Naive thymus-derived CD4-positive, alpha-beta T cell (primary cell): ENCODE measurements at regions not wholly inside any gene's neighbourhood (a gene's known extent, or its start where the extent isn't known, plus 50 kb on each side); places are given as distances from the start of the nearest gene placed in this dataset.

ENCODE experiments used
- ATAC-seq: fragments of 150-1000 bp; cut with Tn5 transposase; 2 replicates; pipeline ENCODE4 v1.10.0; 2021; ENCODE audit warnings: mild to moderate bottlenecking, moderate library complexity
- CTCF ChIA-PET: fragments of 350-600 bp; sonication (Branson Sonifier 250); formaldehyde crosslinking; loops from one replicate; lab custom pipeline; 2021; ENCODE audit warnings: antibody characterized with exemption; lab: Charles Lee
- POLR2A ChIA-PET: fragments of 350-600 bp; sonication (Branson Sonifier 250); formaldehyde crosslinking; loops from one replicate; lab custom pipeline; 2021; ENCODE audit warnings: antibody characterized with exemption, inconsistent platforms; lab: Charles Lee
- DNase-seq, 9 donors: peaks; one replicate each; pipeline versions ENCODE4 v3.0.0 to v3.0.0-alpha.2; 2020 to 2022; ENCODE audit warnings: mixed read lengths in 1 of 9
- H3K27ac ChIP-seq: one replicate; pipeline ENCODE4 v1.7.0; 2013; ENCODE audit warnings: mild to moderate bottlenecking, low read depth, low read length, moderate library complexity
- H3K27me3 ChIP-seq, 2 donors: one replicate each; pipeline ENCODE4 v1.7.0; 2013; ENCODE audit warnings: low read length in 2 of 2, mild to moderate bottlenecking in 2 of 2, moderate library complexity in 2 of 2; ENCODE audit not compliant: control insufficient read depth in 2 of 2, insufficient read depth in 2 of 2
- H3K36me3 ChIP-seq, 3 experiments: 1 replicate in 2 of 3; 2 replicates in 1 of 3; pipeline ENCODE4 v1.7.0; 2013; ENCODE audit warnings: low read length in 3 of 3, mild to moderate bottlenecking in 3 of 3, moderate library complexity in 1 of 3; ENCODE audit not compliant: insufficient read depth in 3 of 3, control insufficient read depth in 2 of 3
- H3K4me1 ChIP-seq, 2 donors: one replicate each; pipeline ENCODE4 v1.7.0; 2013; ENCODE audit warnings: low read length in 2 of 2, mild to moderate bottlenecking in 2 of 2, moderate library complexity in 1 of 2; ENCODE audit not compliant: control insufficient read depth in 2 of 2, insufficient read depth in 2 of 2
- H3K4me3 ChIP-seq: 2 replicates; pipeline ENCODE4 v1.7.0; 2013; ENCODE audit warnings: mild to moderate bottlenecking, low read length
- H3K9me3 ChIP-seq, 3 experiments: 1 replicate in 2 of 3; 2 replicates in 1 of 3; pipeline ENCODE4 v1.7.0; 2013; ENCODE audit warnings: low read length in 3 of 3; ENCODE audit not compliant: control insufficient read depth in 2 of 3
- H3K27ac Mint-ChIP-seq, 9 donors: one replicate each; pipeline ENCODE4 v1.8.0; 2020 to 2022; ENCODE audit warnings: mixed read lengths in 9 of 9, mild to moderate bottlenecking in 8 of 9, moderate library complexity in 5 of 9, inconsistent platforms in 2 of 9
- H3K27me3 Mint-ChIP-seq, 5 donors: one replicate each; pipeline ENCODE4 v1.8.0; 2021 to 2022; ENCODE audit warnings: mixed read lengths in 5 of 5, mild to moderate bottlenecking in 1 of 5
- H3K36me3 Mint-ChIP-seq, 5 donors: one replicate each; pipeline ENCODE4 v1.8.0; 2020 to 2022; ENCODE audit warnings: mixed read lengths in 5 of 5, mild to moderate bottlenecking in 3 of 5, inconsistent platforms in 1 of 5
- H3K4me1 Mint-ChIP-seq, 7 donors: one replicate each; pipeline ENCODE4 v1.8.0; 2020 to 2022; ENCODE audit warnings: mixed read lengths in 7 of 7, mild to moderate bottlenecking in 3 of 7, inconsistent platforms in 1 of 7
- H3K4me3 Mint-ChIP-seq, 10 donors: one replicate each; pipeline ENCODE4 v1.8.0; 2020 to 2022; ENCODE audit warnings: mild to moderate bottlenecking in 10 of 10, mixed read lengths in 10 of 10, moderate library complexity in 6 of 10, inconsistent platforms in 2 of 10
- H3K9me3 Mint-ChIP-seq, 11 donors: one replicate each; pipeline ENCODE4 v1.8.0; 2020 to 2022; ENCODE audit warnings: mixed read lengths in 11 of 11, mild to moderate bottlenecking in 4 of 11, inconsistent platforms in 1 of 11, moderate library complexity in 1 of 11
- intact Hi-C, 2 donors: fragments of 100-400 bp; cut with micrococcal nuclease; formaldehyde crosslinking; loops; one replicate each; pipeline ENCODE4 v1.15.1; 2023

DNA sequence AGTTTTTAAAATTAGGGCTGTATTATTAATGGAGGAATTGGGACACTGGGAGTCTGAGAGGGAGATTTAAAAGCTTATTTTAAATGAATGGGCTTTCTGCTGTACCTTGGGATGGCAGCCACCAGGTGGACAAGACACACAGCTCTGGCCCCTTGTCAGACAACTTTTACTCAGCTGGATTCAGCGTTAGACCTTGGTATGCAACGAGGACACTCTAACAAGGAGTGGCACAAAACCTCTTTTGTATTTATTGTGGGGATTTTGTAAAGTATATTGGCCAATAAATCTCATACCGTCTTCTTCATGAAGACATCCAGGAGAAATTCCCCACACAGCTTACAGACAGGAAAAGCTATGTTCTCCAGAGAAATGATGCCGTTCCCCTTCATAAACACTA lies 105.7 kb downstream of the LCA5 start:
- H3K36me3 Mint-ChIP-seq, result no peaks in the 10 kb centered on the region
- H3K4me1 ChIP-seq, result no peaks in the 10 kb centered on the region
- ATAC-seq (no peak), DNase-seq (no peak)
- no peak overlapping the region for H3K4me3 Mint-ChIP-seq
- H3K27ac Mint-ChIP-seq, result no peak overlapping the region
- H3K36me3 ChIP-seq, result no peaks in the 10 kb centered on the region
- no peaks in the 10 kb centered on the region for H3K27me3 ChIP-seq
- no peaks in the 10 kb centered on the region for H3K4me1 Mint-ChIP-seq
- peaks cover 0 to 17% (median 0%) of the 10 kb centered on the region in 5 donors for H3K27me3 Mint-ChIP-seq
- H3K9me3 Mint-ChIP-seq, result no peaks in the 10 kb centered on the region
- CTCF ChIA-PET, result interaction anchor here (0.5 kb wide), 1 partner anchor 1645 kb away, joined by 3 read pairs; no protein-coding TSS in a partner anchor
- H3K9me3 ChIP-seq, result no peaks in the 10 kb centered on the region
- H3K27ac ChIP-seq, result no peak overlapping the region
- no peak overlapping the region for H3K4me3 ChIP-seq
- intact Hi-C loops, result no loop called here
- POLR2A ChIA-PET, result no interaction called here

DNA sequence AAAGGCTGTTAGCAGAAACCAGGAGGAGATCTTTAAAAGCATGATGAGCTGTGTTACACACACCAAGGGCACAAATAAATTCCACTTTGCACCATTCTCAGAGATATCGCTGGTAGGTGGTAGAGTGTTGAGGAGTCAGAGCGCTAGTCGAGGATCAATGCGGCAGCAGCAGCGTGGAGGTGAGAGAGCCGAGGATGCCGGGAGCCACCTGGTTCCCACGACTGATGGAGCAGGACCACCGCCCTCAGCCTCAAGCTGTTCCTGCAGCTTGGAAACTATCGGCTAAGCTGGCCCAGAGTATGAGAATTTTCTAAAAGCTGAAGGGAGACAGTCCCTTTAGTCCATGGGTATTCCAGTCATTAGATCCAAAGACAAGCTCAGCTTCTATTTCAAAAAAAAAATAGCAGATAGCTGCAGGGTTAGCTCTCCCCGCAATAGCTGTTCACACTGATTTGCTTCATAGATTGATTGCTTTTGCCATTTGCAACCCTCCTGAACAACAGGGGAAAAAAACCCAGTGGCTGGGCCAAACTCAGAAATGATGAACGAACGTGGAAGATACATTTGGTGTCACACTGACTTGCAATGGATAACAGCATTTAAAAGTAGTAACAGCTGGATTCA lies 106.2 kb downstream of the LCA5 start:
- ATAC-seq, result no peak
- Histone ChIP-seq H3K36me3 (no peaks in the 10 kb centered on the region), H3K4me1 (no peaks in the 10 kb centered on the region), H3K27ac (no peak overlapping the region), H3K4me3 (no peak overlapping the region), H3K9me3 (no peaks in the 10 kb centered on the region), H3K27me3 (no peaks in the 10 kb centered on the region)
- no peaks in the 10 kb centered on the region for H3K4me1 Mint-ChIP-seq
- no peak for DNase-seq
- H3K27me3 Mint-ChIP-seq, result peaks cover 0 to 17% (median 0%) of the 10 kb centered on the region in 5 donors
- no peak overlapping the region for H3K4me3 Mint-ChIP-seq
- no peaks in the 10 kb centered on the region for H3K9me3 Mint-ChIP-seq
- H3K36me3 Mint-ChIP-seq, result no peaks in the 10 kb centered on the region
- ChIA-PET CTCF (interaction anchor here (0.5 kb wide), 1 partner anchor 1645 kb away, joined by 3 read pairs; no protein-coding TSS in a partner anchor), POLR2A (no interaction called here)
- intact Hi-C loops, result no loop called here
- no peak overlapping the region for H3K27ac Mint-ChIP-seq

DNA sequence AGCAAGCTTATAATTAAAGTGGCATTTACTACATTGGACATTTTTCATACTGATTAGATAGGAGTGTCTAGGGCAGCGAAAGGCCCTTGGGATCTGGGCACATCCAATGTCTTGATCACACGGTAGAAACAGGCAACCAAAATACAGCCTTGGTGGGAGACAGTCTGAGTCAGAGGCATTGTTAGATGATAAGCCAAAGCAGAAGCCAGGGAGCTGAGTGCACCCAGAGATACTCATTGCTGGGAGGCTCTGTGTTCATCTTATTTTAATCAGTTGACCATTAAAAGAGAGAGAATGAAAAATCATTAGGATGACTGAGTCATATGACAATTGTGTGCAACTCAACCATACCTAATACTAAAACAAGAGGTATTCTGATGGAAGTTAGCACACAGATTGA lies 109.5 kb downstream of the LCA5 start:
- ChIA-PET CTCF (no interaction called here), POLR2A (no interaction called here)
- DNase-seq (no peak), ATAC-seq (no peak)
- H3K9me3 ChIP-seq, result no peaks in the 10 kb centered on the region
- Mint-ChIP-seq H3K9me3 (no peaks in the 10 kb centered on the region), H3K4me3 (no peak overlapping the region), H3K27ac (no peak overlapping the region), H3K4me1 (no peaks in the 10 kb centered on the region), H3K27me3 (peaks cover 0 to 17% (median 5%) of the 10 kb centered on the region in 5 donors), H3K36me3 (no peaks in the 10 kb centered on the region)
- no peaks in the 10 kb centered on the region for H3K36me3 ChIP-seq
- H3K27ac ChIP-seq, result no peak overlapping the region
- H3K4me3 ChIP-seq, result no peak overlapping the region
- H3K4me1 ChIP-seq, result no peaks in the 10 kb centered on the region
- H3K27me3 ChIP-seq, result no peaks in the 10 kb centered on the region
- intact Hi-C loops, result no loop called here

DNA sequence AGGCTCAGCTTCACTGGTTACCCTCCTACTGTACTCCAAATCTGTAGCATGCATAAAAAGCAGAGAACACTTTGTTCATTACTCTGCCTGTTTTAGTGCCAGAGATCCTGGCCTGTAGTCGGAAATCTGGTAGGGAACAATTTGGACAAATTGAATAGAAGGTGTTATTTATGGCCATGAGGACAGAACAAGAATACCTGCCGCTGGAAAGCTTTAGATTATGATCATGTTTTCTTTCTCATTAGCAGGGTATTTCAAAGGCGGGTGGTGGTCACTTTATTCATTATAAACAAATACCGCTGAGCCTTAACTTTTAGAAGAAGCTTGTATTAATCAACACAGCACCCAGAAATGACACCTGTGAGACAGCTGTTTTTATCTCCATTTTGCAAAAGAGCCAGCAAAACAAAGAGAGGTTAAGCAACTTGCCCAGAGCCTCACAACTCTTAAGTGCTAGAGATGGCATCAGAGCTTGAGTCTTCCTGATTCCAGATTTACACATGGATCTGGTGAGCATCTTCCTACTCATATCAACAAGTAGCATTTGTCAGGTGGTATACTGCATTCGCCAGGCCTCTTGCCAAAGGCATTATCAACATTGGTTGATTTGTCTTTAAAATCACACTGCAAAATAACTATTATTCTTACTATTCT lies 110.5 kb downstream of the LCA5 start:
- intact Hi-C loops, result no loop called here
- H3K27ac ChIP-seq, result no peak overlapping the region
- no peak overlapping the region for H3K27ac Mint-ChIP-seq
- no peaks in the 10 kb centered on the region for H3K36me3 Mint-ChIP-seq
- DNase-seq (no peak), ATAC-seq (no peak)
- no peaks in the 10 kb centered on the region for H3K9me3 Mint-ChIP-seq
- ChIA-PET CTCF (no interaction called here), POLR2A (no interaction called here)
- no peaks in the 10 kb centered on the region for H3K36me3 ChIP-seq
- no peaks in the 10 kb centered on the region for H3K9me3 ChIP-seq
- no peaks in the 10 kb centered on the region for H3K27me3 ChIP-seq
- H3K27me3 Mint-ChIP-seq, result peaks cover 0 to 23% (median 7%) of the 10 kb centered on the region in 5 donors
- no peak overlapping the region for H3K4me3 Mint-ChIP-seq
- no peaks in the 10 kb centered on the region for H3K4me1 Mint-ChIP-seq
- no peak overlapping the region for H3K4me3 ChIP-seq
- no peaks in the 10 kb centered on the region for H3K4me1 ChIP-seq

DNA sequence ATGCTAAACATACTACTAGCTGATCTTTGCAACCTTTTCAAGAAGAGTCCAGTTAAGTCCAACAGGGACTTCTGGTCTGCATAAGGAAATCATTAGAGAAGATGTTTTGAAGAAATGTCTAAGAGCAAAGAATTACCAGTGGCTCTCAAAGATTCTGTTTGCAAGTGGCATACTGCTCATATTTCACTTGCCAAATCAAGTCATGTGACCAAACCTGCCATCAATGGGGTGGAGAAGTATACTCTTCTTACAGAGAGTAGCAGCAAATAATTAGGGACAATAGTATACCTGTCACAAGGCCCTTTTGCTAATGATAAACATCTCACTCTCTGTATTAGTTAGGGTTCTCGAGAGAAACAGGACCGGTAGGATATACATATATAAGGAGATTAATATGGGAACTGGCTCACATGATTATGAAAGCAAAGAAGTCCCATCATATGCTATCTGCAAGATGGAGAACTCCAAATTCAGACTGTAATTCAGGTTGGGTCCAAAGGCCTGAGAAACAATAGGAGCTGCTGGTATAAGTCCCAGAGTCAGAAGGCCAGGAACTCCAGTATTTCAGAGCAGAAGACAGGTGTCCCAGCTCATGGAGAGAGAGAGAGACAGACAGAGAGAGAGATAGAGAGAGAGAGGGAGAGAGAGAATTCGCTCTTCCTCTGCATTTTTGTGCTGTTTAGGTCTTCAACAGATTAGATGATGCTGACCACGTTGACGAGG lies 111.5 kb downstream of the LCA5 start:
- Histone ChIP-seq H3K9me3 (no peaks in the 10 kb centered on the region), H3K27ac (no peak overlapping the region), H3K27me3 (no peaks in the 10 kb centered on the region), H3K4me3 (no peak overlapping the region), H3K36me3 (no peaks in the 10 kb centered on the region), H3K4me1 (no peaks in the 10 kb centered on the region)
- H3K9me3 Mint-ChIP-seq, result no peaks in the 10 kb centered on the region
- CTCF ChIA-PET, result no interaction called here
- intact Hi-C loops, result no loop called here
- no peaks in the 10 kb centered on the region for H3K4me1 Mint-ChIP-seq
- ATAC-seq, result no peak
- DNase-seq, result no peak
- H3K27me3 Mint-ChIP-seq, result peaks cover 0 to 17% (median 7%) of the 10 kb centered on the region in 5 donors
- H3K36me3 Mint-ChIP-seq, result no peaks in the 10 kb centered on the region
- POLR2A ChIA-PET, result no interaction called here
- H3K4me3 Mint-ChIP-seq, result no peak overlapping the region
- no peak overlapping the region for H3K27ac Mint-ChIP-seq

DNA sequence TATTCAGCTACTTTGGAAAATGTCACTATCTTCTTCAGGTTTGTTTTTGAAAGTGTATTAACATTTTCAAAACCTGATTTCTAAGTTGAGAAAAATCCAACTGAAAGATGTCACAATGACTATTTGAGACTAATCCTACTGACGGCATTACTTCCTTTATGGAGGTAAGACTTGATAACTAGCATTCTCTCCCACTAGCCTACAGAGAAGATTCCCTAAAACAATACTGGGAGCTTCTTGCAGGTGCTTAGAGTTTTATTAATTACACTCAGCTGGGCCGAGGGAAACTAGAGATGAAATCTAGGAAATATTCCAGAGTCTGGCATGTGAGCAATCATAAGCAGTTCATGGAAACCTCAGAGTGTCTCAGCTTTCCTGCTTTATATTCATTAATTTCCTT lies 114.0 kb downstream of the LCA5 start:
- peaks cover 0 to 16% (median 7%) of the 10 kb centered on the region in 5 donors for H3K27me3 Mint-ChIP-seq

More for the DNA sequence above, 114.0 kb downstream of the LCA5 start:
- ATAC-seq, result no peak
- no peaks in the 10 kb centered on the region for H3K36me3 ChIP-seq
- Mint-ChIP-seq H3K27ac (no peak overlapping the region), H3K9me3 (peaks cover 0 to 2% (median 0%) of the 10 kb centered on the region in 11 donors), H3K4me3 (no peak overlapping the region), H3K4me1 (no peaks in the 10 kb centered on the region), H3K36me3 (no peaks in the 10 kb centered on the region)
- CTCF ChIA-PET, result no interaction called here
- H3K27ac ChIP-seq, result no peak overlapping the region
- intact Hi-C loops, result no loop called here
- H3K4me1 ChIP-seq, result no peaks in the 10 kb centered on the region
- POLR2A ChIA-PET, result no interaction called here
- no peaks in the 10 kb centered on the region for H3K9me3 ChIP-seq
- no peaks in the 10 kb centered on the region for H3K27me3 ChIP-seq
- no peak overlapping the region for H3K4me3 ChIP-seq
- no peak for DNase-seq
